HG03175 (cell line): ENCODE measurements at regions not wholly inside any gene's neighbourhood (a gene's known extent, or its start where the extent isn't known, plus 50 kb on each side); places are given as distances from the start of the nearest gene placed in this dataset.

ENCODE experiments used
- ATAC-seq: cut with Tn5 transposase; IDR thresholded peaks from one replicate; pipeline ENCODE4 v1.9.1; 2021; ENCODE audit warnings: mild to moderate bottlenecking, moderate library complexity; ENCODE audit not compliant: unreplicated experiment

- ATAC-seq = no peak
Measured at GRCh38 chr6:139436200-139436956, 61.9 kb upstream of the CITED2 start.

- no peak for ATAC-seq
Measured at GRCh38 chr6:139433631-139434419, 59.4 kb upstream of the CITED2 start.

- ATAC-seq = no peak
Measured at GRCh38 chr6:139431602-139431956, 57.1 kb upstream of the CITED2 start.

GRCh38 chr6:139430899-139431601, 56.6 kb upstream of the CITED2 start:
- ATAC-seq = no peak

- no peak for ATAC-seq
Measured at GRCh38 chr6:139429580-139430145, 55.2 kb upstream of the CITED2 start.

- no peak for ATAC-seq
Measured at GRCh38 chr6:139427199-139427598, 52.8 kb upstream of the CITED2 start.

GRCh38 chr6:139426795-139427194, 52.3 kb upstream of the CITED2 start:
- no peak for ATAC-seq

GRCh38 chr6:139425780-139426179, 51.3 kb upstream of the CITED2 start:
- no peak for ATAC-seq

GRCh38 chr6:139423971-139424667, 49.7 kb upstream of the CITED2 start:
- ATAC-seq = no peak
